PC-9 (cell line): ENCODE measurements at regions not wholly inside any gene's neighbourhood (a gene's known extent, or its start where the extent isn't known, plus 50 kb on each side); places are given as distances from the start of the nearest gene placed in this dataset.

Source experiments
- BruUV-seq: library from RNA; stranded (reverse); fragments of 400-500 nt; replicated peaks from 2 replicates; lab custom pipeline; 2021; lab: Mats Ljungman, UMichigan
- CTCF ChIA-PET: fragments of 300-600 bp; sonication (Branson Sonifier 250); formaldehyde crosslinking; loops from one replicate; lab custom pipeline; 2022; ENCODE audit warnings: antibody characterized with exemption; lab: Charles Lee
- POLR2A ChIA-PET: fragments of 300-600 bp; sonication (Branson Sonifier 250); formaldehyde crosslinking; loops from one replicate; lab custom pipeline; 2022; ENCODE audit warnings: antibody characterized with exemption; ENCODE audit not compliant: unreplicated experiment; lab: Charles Lee
- DNase-seq, 2 experiments: peaks; one replicate each; pipeline versions ENCODE4 v3.0.0 to v3.0.0-alpha.2; 2015 to 2022; ENCODE audit warnings: mixed read lengths in 1 of 2
- H2AFZ ChIP-seq: fragments of 200-600 bp; sonication (generic); 2 replicates; pipeline ENCODE4 v1.8.1; 2017; ENCODE audit warnings: antibody characterized with exemption
- H3F3A ChIP-seq: fragments of 200-600 bp; sonication (generic); 2 replicates; pipeline ENCODE4 v1.8.1; 2017; ENCODE audit warnings: antibody characterized with exemption, mild to moderate bottlenecking, low read depth; ENCODE audit not compliant: insufficient read depth
- H3K27ac ChIP-seq: fragments of 200-600 bp; sonication (generic); 2 replicates; pipeline ENCODE4 v1.6.1; 2016; ENCODE audit warnings: mixed run types
- H3K27me3 ChIP-seq: fragments of 200-600 bp; sonication (generic); 2 replicates; pipeline ENCODE4 v1.6.1; 2016; ENCODE audit warnings: low read depth, mixed run types; ENCODE audit not compliant: insufficient read depth
- H3K36me3 ChIP-seq: fragments of 200-600 bp; sonication (generic); 2 replicates; pipeline ENCODE4 v1.6.1; 2016; ENCODE audit warnings: low read depth, mixed run types
- H3K4me1 ChIP-seq: fragments of 200-600 bp; sonication (generic); replicated peaks from 2 replicates; pipeline ENCODE4 v1.6.1; 2016; ENCODE audit warnings: mixed run types; ENCODE audit not compliant: insufficient read depth
- H3K4me2 ChIP-seq: fragments of 200-600 bp; sonication (generic); 2 replicates; pipeline ENCODE4 v1.6.1; 2017; ENCODE audit warnings: mixed run types
- H3K4me3 ChIP-seq: fragments of 200-600 bp; sonication (generic); 2 replicates; pipeline ENCODE4 v1.6.1; 2016; ENCODE audit warnings: mixed run types
- H3K79me2 ChIP-seq: fragments of 200-600 bp; sonication (generic); 2 replicates; pipeline ENCODE4 v1.6.1; 2017; ENCODE audit warnings: low read depth, mixed run types
- H3K9me2 ChIP-seq: fragments of 200-600 bp; sonication (generic); 2 replicates; pipeline ENCODE4 v1.8.1; 2017; ENCODE audit warnings: mild to moderate bottlenecking; ENCODE audit not compliant: insufficient read depth
- H3K9me3 ChIP-seq: fragments of 200-600 bp; sonication (generic); 2 replicates; pipeline ENCODE4 v1.8.1; 2016; ENCODE audit warnings: low read depth; ENCODE audit not compliant: insufficient read depth
- H4K20me1 ChIP-seq: fragments of 200-600 bp; sonication (generic); 2 replicates; pipeline ENCODE4 v1.8.1; 2017; ENCODE audit not compliant: insufficient read depth
- CTCF ChIP-seq: fragments of 200-600 bp; sonication (generic); conservative IDR thresholded peaks from 2 replicates; pipeline ENCODE4 v1.6.1; 2017; ENCODE audit warnings: mixed run types, antibody characterized with exemption, mild to moderate bottlenecking, moderate library complexity
- EZH2 ChIP-seq: fragments of 200-600 bp; sonication (generic); IDR thresholded peaks from 2 replicates; pipeline ENCODE4 v1.8.0; 2017; ENCODE audit warnings: antibody characterized with exemption, low read depth
- intact Hi-C: fragments of 100-400 bp; cut with micrococcal nuclease; formaldehyde crosslinking; loops from one replicate; pipeline ENCODE4 v1.10.0; 2022; ENCODE audit not compliant: unreplicated experiment

- H3K4me2 ChIP-seq, result no peak overlapping the region
- no peak overlapping the region for H3K4me3 ChIP-seq
- intact Hi-C loops, result no loop called here
- H3K79me2 ChIP-seq, result no peaks in the 10 kb centered on the region
- H3K27me3 ChIP-seq, result no peaks in the 10 kb centered on the region
- CTCF ChIA-PET, result no interaction called here
- TF ChIP-seq CTCF (no peak), EZH2 (no peak)
- no peaks in the 10 kb centered on the region for H3K4me1 ChIP-seq
- H3K27ac ChIP-seq, result no peak overlapping the region
- H3F3A ChIP-seq, result no peaks in the 10 kb centered on the region
- H4K20me1 ChIP-seq, result no peaks in the 10 kb centered on the region
- H3K9me2 ChIP-seq, result no peaks in the 10 kb centered on the region
- no peaks in the 10 kb centered on the region for H3K36me3 ChIP-seq
- POLR2A ChIA-PET, result interaction anchor here (0.7 kb wide), 1 partner anchor 15 kb away, joined by 3 read pairs; no protein-coding TSS in a partner anchor
- no peak overlapping the region for H2AFZ ChIP-seq
- DNase-seq, result no peak
- no peaks in the 10 kb centered on the region for H3K9me3 ChIP-seq
- BruUV-seq, result no TSS peak
Observed at GRCh38 chr6:114733596-114733995, 390.8 kb upstream of the HS3ST5 start.

- H3K4me3 ChIP-seq, result no peak overlapping the region
- H3K4me2 ChIP-seq, result no peak overlapping the region
- no TSS peak for BruUV-seq
- H3K27ac ChIP-seq, result no peak overlapping the region
- H3K9me3 ChIP-seq, result no peaks in the 10 kb centered on the region
- intact Hi-C loops, result no loop called here
- TF ChIP-seq EZH2 (no peak), CTCF (no peak)
- H3K27me3 ChIP-seq, result no peaks in the 10 kb centered on the region
- no peak overlapping the region for H2AFZ ChIP-seq
- no peaks in the 10 kb centered on the region for H3K9me2 ChIP-seq
- no peaks in the 10 kb centered on the region for H4K20me1 ChIP-seq
- H3F3A ChIP-seq, result no peaks in the 10 kb centered on the region
- no peaks in the 10 kb centered on the region for H3K79me2 ChIP-seq
- no peak for DNase-seq
- no peaks in the 10 kb centered on the region for H3K36me3 ChIP-seq
- no peaks in the 10 kb centered on the region for H3K4me1 ChIP-seq
- CTCF ChIA-PET, result no interaction called here
- POLR2A ChIA-PET, result no interaction called here
Observed at GRCh38 chr6:114718716-114719270, 376.0 kb upstream of the HS3ST5 start.

- Histone ChIP-seq H3K36me3 (no peaks in the 10 kb centered on the region), H2AFZ (no peak overlapping the region), H3K4me1 (no peaks in the 10 kb centered on the region), H3K27me3 (no peaks in the 10 kb centered on the region), H3K4me3 (no peak overlapping the region), H3K9me2 (no peaks in the 10 kb centered on the region), H3K27ac (no peak overlapping the region), H3K9me3 (no peaks in the 10 kb centered on the region), H3F3A (no peaks in the 10 kb centered on the region), H3K79me2 (no peaks in the 10 kb centered on the region), H4K20me1 (no peaks in the 10 kb centered on the region), H3K4me2 (no peak overlapping the region)
- DNase-seq, result no peak
- CTCF ChIA-PET, result no interaction called here
- intact Hi-C loops, result no loop called here
- POLR2A ChIA-PET, result no interaction called here
- TF ChIP-seq CTCF (no peak), EZH2 (no peak)
- BruUV-seq, result no TSS peak
Observed at GRCh38 chr6:114718186-114718585, 375.4 kb upstream of the HS3ST5 start.
